ENCODE measurements at regions not wholly inside any gene's neighbourhood (a gene's known extent, or its start where the extent isn't known, plus 50 kb on each side); places are given as distances from the start of the nearest gene placed in this dataset.

DNA sequence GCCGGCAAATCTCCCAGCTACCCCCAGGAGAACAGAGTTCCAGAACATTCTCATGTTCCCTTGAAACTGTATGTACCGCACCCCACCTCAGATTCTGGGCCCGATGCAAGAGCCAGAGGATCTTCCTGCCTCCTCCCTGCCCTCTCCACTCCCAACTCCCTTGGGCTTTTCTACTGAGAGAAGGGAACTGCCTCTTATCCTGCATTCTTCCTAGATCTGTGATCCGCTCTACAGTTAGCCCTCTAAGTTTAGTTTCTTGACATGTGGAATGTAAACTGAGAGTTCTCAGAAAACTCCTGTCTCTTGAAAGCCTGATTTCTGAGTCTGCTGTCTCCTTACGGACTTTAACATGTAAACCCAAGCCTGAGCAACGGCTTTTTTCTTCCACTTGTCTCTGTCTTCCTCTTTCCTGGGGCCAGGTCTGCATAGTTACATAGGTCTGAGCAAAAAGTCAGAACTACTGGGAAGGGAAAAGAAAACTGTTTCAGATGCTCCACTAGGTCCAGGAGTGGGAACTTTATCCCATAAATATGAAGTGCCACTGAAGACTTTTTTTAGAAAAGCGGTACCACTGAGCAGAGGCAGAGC, 86.5 kb upstream of the TNFAIP3 start:
- Histone ChIP-seq H3K79me2 (ENCODE audit: control insufficient read depth in 1 of 2, insufficient read depth in 2 of 2, low read length in 2 of 2) (no peaks in the 10 kb centered on the region), H3K4me3 (ENCODE audit: extremely low read depth in 1 of 4, insufficient read depth in 2 of 4, low read depth in 3 of 4, low read length in 4 of 4) (no peak overlapping the region), H4K20me1 (replicated peaks in 1 of 2; ENCODE audit: control insufficient read depth in 1 of 2, insufficient read depth in 2 of 2, low read length in 2 of 2) (no peaks in the 10 kb centered on the region), H2BK12ac (ENCODE audit: low read depth, low read length) (no peak overlapping the region), H3K36me3 (ENCODE audit: control insufficient read depth in 2 of 4, insufficient read depth in 4 of 4, low read length in 3 of 4) (no peaks in the 10 kb centered on the region), H3K9ac (replicated peaks in 1 of 4; ENCODE audit: extremely low read depth in 1 of 4, low read depth in 3 of 4, low read length in 3 of 4) (no peak overlapping the region), H3K23me2 (ENCODE audit: low read depth, low read length) (no peaks in the 10 kb centered on the region), H4K8ac (ENCODE audit: extremely low read depth, insufficient read depth, low read length) (no peak overlapping the region), H3K27ac (ENCODE audit: low read depth, low read length) (no peak overlapping the region), H2AFZ (ENCODE audit: low read length) (0 out of 2 replicates have a peak overlapping the region, but pooled peaks have one; percentile 5), H3K9me3 (ENCODE audit: insufficient read depth in 2 of 2, low read depth in 1 of 2, low read length in 1 of 2) (no peaks in the 10 kb centered on the region), H3K4me1 (replicated peaks in 1 of 4; ENCODE audit: control insufficient read depth in 3 of 4, insufficient read depth in 4 of 4, low read length in 3 of 4) (no peaks in the 10 kb centered on the region), H4K91ac (replicated peaks; ENCODE audit: insufficient read length, low read length) (no peak overlapping the region), H3K79me1 (ENCODE audit: low read depth, low read length) (no peaks in the 10 kb centered on the region), H3K4me2 (ENCODE audit: insufficient read depth in 1 of 2, low read depth in 2 of 2, low read length in 2 of 2) (no peak overlapping the region), H3K27me3 (replicated peaks in 1 of 4; ENCODE audit: control insufficient read depth in 3 of 4, extremely low read depth in 1 of 4, insufficient read depth in 3 of 4, low read length in 3 of 4) (no peaks in the 10 kb centered on the region), H2BK20ac (ENCODE audit: low read length) (no peak overlapping the region), H2BK120ac (replicated peaks; ENCODE audit: low read depth, low read length) (no peak overlapping the region), H2AK5ac (ENCODE audit: low read depth, low read length) (no peak overlapping the region), H3K4ac (replicated peaks; ENCODE audit: insufficient read length, low read depth, low read length) (no peak overlapping the region), H2BK15ac (ENCODE audit: low read length) (no peak overlapping the region), H3K23ac (ENCODE audit: insufficient read length) (no peak overlapping the region), H3K56ac (replicated peaks; ENCODE audit: insufficient read length, low read depth, low read length) (no peak overlapping the region), H3K14ac (ENCODE audit: insufficient read length) (no peak overlapping the region), H2BK5ac (ENCODE audit: low read depth, low read length) (no peak overlapping the region), H4K5ac (ENCODE audit: insufficient read length, low read depth, low read length) (no peak overlapping the region), H3K18ac (ENCODE audit: extremely low read depth, low read length) (no peak overlapping the region)
- POLR2A ChIA-PET (ENCODE audit: partially characterized antibody) = no interaction called here
- 90% methylated on average over 7 of the region's 7 CpGs; no CpG with 5 or more reads in 1 of the 2 experiments for WGBS, 2 experiments (ENCODE audit: extremely low coverage in 1 of 2, insufficient coverage in 1 of 2, insufficient read length in 1 of 2, insufficient replicate concordance in 2 of 2, low coverage in 1 of 2, low lambda C conversion rate in 2 of 2, missing lambda C conversion rate in 1 of 2)
- DNase-seq (ENCODE audit: low read depth in 1 of 2, low spot score in 2 of 2) (no peak), FAIRE-seq (no peak)
- CTCF ChIA-PET (ENCODE audit: partially characterized antibody) = interaction anchor here (1.6 kb wide), 1 partner anchor 19 kb away, joined by 7 read pairs; no protein-coding TSS in a partner anchor
- TF ChIP-seq RBBP5 (IDR thresholded peaks at IDR 0.05; ENCODE audit: borderline replicate concordance, low read depth, low read length) (no peak), POU5F1 (IDR thresholded peaks at IDR 0.05; ENCODE audit: low read depth, low read length) (no peak), NRF1 (IDR thresholded peaks at IDR 0.05; ENCODE audit: low read depth, low read length) (no peak), TAF7 (optimal IDR thresholded peaks at IDR 0.05; ENCODE audit: borderline replicate concordance, low read depth, low read length) (no peak), FOSL1 (IDR thresholded peaks at IDR 0.05; ENCODE audit: insufficient read depth, low read depth, low read length) (no peak), MAFK (IDR thresholded peaks at IDR 0.05; ENCODE audit: low read depth, low read length) (no peak), TEAD4 (IDR thresholded peaks at IDR 0.05; ENCODE audit: low read depth, low read length) (no peak), CTBP2 (IDR thresholded peaks at IDR 0.05; ENCODE audit: borderline replicate concordance, insufficient read depth, insufficient read length, low read length) (no peak), HDAC6 (IDR thresholded peaks at IDR 0.05; ENCODE audit: low read depth, low read length) (no peak), BRCA1 (IDR thresholded peaks at IDR 0.05; ENCODE audit: low read depth, low read length) (no peak), RNF2 (IDR thresholded peaks at IDR 0.05; ENCODE audit: borderline replicate concordance, low read depth, low read length, missing control alignments, poor library complexity, severe bottlenecking) (no peak), SIN3A (conservative IDR thresholded peaks at IDR 0.05 in 1 of 2, IDR thresholded peaks at IDR 0.05 in 1 of 2; ENCODE audit: low read depth in 1 of 2, low read length in 2 of 2) (no peak), POLR2A (IDR thresholded peaks at IDR 0.05; ENCODE audit: control extremely low read depth in 1 of 2, low read depth in 2 of 2, low read length in 2 of 2) (no peak), SUZ12 (IDR thresholded peaks at IDR 0.05; ENCODE audit: low read length) (no peak)

All from H1 (cell line).